ENCODE measurements at regions not wholly inside any gene's neighbourhood (a gene's known extent, or its start where the extent isn't known, plus 50 kb on each side); places are given as distances from the start of the nearest gene placed in this dataset.
"Not testable (repeated sequence)": the region's sequence is repeated elsewhere in the genome, so short reads cannot be mapped to it uniquely, and the experiment has no call there.

DNA sequence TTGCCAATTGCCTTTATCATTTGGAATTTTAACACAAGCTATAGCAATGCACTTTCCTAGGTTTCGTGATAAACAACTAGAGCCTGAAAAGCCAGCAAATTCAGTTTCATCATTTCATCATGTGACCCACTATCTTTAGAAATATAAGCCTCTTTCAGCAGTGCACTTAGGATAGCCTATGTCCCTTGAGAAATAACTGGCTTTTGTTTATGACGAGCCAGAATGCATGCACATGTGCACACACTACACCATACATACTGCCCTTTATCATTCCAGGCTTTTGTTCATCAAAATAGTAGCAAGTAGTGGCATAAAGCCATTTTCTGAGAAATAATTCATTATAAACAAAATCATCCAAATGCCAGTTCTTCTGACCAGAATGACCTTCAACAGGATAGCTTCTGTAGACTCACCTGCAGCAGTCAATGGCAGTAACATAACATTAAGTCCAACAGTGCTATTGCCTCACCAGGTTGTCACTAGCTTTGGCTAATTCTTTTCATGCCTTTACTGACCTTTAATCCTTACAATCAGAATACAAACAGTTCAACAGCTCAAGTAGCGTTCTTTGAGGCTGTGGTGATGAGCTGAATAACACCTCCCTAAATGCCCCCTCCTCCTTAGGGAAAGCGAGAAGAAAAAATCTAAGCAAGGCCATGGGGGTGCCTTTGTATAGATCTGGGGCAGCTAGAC is 132.3 kb upstream of the SMARCA2 start:
- no peak for DNase-seq

DNA sequence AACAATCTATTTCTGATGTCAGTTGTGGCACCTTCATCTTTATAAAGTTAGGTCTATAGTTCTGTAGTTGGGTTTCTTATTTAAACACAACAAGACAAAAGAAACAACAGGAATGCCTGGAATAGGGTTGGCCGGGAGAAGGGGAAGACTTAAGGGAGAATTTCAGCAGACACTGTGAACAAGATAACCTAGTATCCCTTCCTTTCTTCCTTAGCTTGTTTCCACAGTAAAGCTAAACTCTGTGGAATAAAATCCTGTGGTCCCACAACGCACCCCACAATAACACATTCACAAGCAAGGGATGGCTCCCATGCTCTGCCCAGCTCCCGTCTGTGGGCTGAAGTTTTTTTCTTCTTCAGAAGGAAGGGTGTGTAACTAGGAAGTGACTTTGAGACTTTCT is 124.9 kb upstream of the SMARCA2 start:
- no peak for DNase-seq

DNA sequence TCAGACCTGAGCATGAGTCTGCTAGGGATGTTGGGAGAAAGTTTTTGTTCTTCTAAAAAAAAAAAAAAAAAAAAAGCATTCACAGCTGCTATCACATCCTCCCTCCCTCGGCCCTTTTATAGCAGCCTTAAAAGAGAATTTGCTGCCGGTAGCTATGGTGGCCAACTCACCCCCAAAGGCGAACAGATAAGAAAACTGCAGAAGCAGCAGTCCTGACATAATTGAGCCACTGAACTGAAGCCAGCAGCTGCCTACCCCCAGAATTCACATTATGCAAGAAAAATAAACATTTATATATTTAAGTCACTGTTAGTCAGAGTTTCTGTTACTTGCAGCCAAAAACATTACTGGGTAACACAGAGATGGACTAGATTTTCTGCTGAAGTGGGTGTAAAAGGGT is 124.3 kb upstream of the SMARCA2 start:
- no peak for DNase-seq

DNA sequence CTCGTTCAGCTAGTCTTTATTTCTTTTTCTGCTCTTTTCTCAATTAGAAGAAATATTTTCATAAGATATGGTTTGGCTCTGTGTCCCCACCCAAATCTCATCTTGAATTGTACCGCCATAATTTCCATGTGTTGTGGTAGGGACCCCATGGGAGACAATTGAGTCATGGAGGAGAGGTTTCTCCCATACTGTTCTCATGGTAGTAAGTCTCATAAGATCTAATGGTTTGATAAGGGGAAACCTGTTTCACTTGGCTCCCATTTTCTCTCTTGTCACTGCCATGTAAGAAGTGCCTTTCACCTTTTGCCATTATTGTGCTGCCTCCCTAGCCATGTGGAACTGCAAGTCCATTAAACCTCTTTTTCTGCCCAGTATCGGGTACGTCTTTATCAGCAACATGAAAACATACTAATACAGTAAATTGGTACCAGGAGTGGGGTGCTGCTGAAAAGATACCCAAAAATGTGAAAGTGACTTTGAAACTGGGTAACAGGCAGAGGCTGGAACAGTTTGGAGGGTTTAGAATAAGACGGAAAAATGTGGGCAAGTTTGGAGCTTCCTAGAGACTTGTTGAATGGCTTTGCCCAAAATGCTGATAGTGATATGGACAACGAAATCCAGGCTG is 112.0 kb upstream of the SMARCA2 start:
- not testable (repeated sequence) for DNase-seq

DNA sequence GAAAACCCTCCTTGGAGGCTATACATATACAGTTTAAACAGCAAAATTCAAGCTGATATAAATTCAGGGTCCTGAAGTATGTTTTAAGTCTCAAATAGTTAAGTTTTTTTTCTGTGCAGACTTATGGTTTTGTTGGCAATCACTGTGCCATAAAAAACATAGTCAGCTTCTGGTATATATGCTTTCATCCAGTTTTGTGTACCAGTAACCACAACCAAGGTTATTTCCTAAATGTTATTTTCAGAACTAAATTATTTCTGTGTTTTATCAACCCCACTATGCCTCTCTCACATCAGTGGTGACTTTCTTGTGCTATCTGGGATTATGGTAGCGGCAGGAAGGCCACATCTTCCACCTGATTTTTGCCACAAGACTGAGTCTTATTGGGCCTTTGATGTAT is 107.7 kb upstream of the SMARCA2 start:
- no peak for DNase-seq

DNA sequence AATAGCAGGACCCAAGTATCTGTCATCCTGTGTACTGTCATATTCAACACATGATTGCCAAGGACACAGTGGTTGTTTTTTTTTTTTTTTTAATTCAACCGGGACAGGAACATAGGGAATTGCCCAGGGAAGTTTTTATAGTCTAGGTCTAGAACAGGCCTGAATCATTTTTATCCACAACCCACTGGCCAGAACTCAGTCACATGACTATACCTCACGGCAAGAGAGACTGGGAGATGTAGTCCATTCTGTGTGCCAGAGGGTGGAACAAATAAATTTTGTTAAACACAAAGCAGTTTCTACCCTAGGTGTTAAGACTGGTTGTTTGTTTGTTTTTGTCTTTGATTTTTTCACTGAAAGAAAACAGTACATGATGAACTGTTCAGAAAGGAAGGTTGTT is 105.8 kb upstream of the SMARCA2 start:
- no peak for DNase-seq

DNA sequence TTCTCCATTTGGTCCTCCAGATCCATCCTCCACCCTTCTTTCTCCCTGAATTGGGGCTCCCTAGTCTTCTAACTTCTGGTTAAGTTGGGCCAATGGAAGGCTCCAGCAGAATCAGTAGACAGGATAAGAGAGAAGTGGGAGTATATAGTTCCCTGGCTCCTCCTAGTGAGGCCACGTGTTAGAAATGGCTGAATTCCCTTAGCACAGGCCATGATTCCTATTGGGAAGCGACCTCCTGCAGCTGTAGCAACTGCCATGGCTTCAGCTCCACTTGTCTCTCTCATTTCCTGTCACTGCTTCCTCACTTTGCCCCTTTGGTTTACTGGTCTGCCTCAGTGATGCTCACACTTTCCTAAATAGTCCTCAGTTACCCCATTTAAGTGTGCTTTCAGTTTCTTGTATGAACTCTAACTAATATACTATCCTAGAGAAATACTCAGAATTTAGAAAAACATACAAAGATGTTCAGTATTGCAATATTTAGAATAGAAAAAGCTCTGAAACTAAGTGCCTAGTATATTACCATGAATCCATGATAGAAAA is 104.8 kb upstream of the SMARCA2 start:
- DNase-seq: no peak

DNA sequence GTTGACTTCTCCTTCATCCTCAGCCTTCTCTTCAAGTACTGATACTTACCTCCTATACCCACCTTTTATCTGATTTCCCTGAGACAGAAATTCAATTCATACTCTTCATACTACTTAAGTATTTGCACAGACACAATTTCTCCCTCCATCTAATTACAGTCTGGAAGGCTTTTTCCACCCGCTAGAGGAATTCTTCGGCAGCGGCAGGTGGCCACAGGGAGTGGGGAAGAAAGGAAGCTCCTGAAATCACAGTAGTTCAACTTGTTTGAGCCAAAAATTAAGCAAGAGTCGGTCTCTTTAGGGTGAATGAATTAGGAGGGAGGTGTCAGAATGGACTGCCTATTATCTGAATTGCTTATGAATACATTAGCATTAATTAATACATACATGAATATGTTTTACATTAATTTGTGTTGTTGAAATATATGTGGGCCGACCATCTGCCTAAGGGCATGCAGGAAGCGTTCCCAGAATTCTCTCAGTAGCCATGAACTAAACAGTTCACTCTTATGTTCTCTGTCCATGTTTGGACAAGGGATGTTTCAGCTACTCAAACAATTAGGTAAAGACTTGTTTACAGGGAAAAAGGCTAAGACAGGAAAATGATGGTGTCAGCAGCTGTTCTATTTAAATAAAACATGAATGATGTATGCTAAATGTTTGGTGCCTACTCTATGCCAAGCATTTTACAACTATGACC is 101.4 kb upstream of the SMARCA2 start:
- DNase-seq: no peak

DNA sequence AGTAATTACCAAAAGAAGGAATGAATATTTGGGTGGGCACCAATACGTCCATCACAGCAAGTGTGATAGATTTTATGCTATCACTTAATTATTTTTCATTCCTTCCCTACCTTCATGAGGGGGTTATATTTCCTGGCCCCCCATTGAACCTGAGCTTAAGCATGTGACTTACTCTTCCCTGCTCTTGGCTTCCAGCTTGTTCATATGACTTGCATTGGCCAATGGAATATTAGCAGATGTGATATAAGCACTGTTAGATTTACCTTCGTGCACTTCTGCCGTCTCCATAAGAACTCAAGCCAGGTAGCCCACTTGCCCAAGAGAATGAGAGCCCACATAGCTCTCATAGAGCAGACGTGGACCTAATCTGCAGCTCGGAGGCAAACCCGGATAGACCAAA is 99.1 kb upstream of the SMARCA2 start:
- no peak for DNase-seq

DNA sequence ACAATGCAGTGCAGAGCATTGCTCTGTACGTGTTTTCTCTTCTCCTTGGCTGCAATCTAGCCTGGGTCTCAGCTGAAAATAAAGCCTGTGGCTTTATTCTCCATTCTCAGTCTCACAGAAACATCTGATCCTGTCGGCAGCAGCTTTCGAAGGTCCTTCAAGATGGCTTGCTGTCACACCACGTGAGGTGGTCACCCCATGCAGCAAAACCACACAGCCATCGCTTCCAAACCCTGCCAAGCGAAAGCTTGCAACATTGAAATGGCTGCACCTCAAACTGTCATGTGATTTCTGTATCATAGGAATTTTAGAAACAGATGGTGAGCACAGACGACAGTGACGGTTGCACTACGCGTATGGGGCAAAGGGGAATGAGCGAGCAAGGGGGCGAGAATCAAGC is 98.5 kb upstream of the SMARCA2 start:
- no peak for DNase-seq

DNA sequence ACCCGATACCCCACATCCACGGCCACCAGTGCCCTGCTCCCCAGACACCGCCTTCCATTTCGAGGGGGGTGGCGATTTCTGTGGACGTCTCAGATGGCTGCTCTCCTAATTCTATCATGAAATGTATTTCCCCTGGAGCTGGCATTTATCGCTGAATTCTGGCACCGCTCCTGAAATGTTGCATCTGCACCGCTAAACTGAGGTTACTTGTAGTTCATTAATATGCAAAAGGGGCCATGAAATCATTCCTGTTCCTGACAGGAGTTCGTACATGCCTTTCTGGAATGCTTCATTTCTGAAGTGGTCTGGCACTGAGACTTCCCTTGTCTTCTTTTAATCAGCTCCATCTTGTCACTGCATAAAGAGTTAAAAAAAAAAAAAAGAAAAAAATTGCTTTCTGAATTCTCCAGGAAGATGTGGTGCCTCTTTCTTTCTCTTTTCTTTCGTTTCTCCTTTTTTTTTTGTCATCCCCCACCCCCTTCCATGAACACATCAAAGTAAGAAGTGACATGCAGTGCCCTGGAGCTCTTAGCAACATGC is 97.7 kb upstream of the SMARCA2 start:
- DNase-seq: no peak

DNA sequence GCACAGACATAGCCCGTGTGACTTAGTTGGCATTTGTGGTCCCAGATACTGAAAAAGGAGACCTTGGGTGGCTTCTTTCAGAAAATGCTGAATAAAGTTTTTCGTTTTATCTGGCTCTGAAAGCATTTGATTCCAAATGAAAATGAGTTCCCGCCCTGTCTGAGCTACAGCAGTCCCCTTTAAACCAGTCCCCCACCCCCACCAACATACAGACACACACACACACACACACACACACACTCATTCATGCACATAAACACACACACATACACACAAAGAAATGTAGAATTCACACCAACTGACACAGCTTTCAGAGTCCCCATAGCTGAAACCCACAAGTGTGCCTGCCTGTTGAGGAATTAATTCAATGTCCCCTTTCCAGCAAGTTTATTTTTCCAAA is 97.0 kb upstream of the SMARCA2 start:
- no peak for DNase-seq

DNA sequence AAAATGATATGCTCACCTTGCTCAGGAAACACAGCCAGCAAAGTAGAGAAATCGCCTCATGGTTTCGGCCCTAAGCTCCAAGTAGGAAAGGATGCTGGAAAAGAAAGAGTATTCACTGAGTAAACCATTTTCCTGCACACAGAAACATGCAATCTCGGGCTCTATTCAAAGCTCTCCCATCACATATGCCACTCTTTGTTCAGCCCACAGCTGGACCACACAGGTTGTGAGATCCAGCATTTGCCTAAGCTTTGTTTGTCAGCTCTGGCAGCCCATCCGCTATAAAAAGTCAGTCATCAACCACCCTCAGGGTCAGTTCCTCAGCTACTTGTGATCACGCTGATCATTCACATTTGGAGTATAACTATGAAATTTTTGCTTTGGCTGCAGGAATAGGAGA is 96.5 kb upstream of the SMARCA2 start:
- no peak for DNase-seq

DNA sequence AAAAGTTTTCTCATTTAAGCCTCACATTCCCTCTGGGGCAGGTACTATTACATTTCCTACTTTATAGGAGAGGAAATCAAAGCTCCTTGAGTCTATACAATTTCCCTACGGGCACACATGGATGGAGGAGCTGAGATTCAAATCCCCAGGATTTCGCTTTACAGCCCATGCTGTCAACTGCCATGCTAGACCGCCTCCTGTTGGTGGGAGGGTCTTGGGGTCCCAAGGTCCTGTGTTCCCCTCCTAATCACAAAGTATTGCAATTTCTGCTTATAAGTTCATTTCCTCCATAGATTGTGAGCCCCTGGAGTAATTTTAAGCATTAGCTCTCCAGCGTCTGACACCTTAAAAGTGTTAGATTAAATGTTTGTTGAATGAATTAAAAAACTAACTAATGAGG is 95.9 kb upstream of the SMARCA2 start:
- DNase-seq: no peak

DNA sequence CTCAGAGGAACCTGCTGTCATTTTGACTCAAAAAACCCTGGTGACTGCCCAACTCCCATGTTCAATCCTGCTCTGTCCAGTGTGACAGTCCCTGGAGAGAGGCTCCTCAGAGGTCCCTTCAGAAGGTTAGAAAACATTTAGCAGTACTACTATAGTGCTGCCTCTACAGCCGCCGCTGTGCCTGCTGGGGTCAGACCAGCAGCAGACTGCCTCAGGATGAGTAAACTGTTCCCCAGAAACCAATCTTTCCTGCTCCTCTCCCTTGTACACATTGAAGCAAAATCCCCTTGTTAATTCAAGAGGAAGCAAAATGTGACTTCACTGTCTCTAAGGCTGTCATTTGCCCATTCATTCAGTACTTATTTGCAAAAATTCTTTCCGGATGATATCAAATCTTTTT is 94.8 kb upstream of the SMARCA2 start:
- DNase-seq: no peak

DNA sequence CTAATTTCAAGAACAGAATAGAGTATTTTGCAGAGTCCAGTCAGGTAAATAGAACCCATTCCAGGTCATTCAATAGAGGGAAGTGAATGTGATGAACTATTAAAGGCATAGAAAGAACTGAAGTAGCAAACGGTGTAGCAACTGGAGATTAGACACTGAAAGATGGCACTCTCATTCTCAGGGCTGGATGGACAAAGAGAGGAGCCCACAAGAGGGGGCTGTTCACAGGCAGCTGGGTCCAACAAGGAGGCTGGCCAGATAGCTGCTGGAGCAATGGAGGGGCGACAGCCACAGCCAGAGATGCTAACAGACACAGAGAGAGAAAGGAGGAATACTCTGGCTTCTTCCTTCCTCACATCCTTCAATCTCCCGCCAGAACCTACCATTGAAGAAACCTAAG is 93.1 kb upstream of the SMARCA2 start:
- DNase-seq: no peak

DNA sequence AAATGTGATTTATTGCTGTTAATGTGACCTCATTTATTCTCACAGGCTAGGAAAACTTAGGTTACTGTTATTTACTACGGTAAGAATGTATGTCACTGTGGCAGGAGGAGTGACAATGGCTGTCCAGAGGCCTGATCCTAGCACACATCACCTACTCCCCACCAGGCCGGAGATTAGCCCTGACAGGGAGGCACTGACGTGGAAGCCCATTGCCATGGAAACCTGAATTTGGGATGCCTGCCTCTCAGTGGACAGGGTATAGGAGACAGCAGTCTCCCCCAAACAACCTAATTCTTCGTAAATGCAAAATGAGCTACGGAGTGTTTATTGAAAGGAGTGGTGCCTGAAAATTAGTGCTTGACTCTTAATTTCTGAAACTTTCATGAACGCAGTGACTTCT is 87.6 kb upstream of the SMARCA2 start:
- no peak for DNase-seq

DNA sequence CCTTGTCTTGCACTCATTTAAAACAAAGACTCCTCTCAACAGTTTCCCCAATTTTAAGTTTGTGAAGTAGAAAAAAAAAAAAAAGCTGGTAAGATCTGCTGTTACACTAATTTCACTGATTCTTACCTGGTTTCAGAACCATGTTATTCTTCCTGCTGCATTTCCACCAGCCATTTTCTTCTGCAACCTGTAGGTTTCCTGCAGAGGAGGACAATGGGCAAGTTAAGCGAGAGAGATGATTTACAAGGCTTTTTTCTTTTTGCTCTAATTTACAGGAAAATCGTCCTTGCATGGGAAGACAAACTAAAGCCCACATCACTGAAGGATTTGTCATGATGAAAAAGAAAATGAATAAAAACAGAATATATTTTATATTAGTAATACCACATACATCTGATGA is 86.0 kb upstream of the SMARCA2 start:
- DNase-seq: no peak

DNA sequence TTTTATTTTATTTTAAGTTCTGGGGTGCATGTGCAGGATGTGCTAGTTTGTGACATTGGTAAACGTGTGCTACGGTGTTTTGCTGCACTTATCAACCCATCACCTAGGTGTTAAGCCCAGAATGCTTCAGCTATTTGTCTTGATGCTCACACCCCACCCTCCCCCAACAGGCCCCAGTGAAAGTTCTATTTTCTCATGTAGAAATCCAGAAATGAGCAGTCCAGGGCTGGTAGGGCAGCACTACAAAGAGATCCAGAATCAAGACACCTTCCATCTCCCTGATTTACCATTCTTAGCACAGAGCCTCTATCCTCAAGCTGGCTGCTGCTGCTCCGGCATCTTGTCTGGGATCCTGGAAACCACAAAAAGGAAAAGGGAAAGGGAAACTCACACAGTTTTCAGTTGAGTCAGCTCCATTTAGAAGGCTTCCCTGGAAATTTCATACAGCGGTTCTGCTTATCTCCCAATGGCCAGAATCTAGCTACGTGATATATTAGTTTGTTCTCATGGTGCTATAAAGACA is 85.4 kb upstream of the SMARCA2 start:
- no peak for DNase-seq

DNA sequence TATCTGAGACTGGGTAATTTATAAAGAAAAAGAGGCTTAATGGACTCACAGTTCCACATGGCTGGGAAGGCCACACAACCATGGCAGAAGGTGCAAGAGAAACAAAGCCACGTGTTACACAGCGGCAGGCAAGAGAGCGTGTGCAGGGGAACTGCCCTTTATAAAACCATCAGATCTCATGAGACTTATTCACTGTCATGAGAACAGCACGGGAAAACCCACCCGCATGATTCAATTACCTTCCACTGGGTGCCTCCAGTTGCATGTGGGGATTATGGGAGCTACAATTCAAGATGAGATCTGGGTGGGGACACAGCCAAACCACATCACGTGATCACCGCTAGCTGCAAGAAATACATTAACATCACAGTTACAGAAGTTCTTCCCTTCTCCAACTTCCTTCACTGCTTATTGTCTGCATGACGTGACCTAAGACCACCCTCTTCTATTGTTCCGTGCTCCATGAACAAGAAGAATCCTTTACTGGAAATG is 84.9 kb upstream of the SMARCA2 start:
- not testable (repeated sequence) for DNase-seq

DNA sequence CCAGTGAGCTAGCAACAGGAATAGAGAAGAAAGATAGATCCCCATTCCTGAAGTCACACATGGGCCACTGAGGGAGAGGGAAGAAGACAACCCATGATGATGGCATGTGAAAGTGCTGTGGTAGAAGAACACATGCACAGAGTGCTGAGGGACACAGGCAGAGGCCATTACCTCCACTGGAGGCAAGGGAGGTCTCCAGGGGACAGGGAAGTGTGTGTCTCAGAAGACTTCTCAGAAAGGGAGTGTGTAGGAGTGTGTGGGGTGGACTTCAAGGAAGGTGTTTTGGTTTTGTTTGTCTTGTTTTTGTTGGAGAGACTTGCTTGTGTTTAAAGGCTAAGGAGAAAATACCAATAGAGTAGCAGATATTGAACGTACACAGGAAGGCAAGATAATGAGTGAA is 77.0 kb upstream of the SMARCA2 start:
- DNase-seq: no peak

DNA sequence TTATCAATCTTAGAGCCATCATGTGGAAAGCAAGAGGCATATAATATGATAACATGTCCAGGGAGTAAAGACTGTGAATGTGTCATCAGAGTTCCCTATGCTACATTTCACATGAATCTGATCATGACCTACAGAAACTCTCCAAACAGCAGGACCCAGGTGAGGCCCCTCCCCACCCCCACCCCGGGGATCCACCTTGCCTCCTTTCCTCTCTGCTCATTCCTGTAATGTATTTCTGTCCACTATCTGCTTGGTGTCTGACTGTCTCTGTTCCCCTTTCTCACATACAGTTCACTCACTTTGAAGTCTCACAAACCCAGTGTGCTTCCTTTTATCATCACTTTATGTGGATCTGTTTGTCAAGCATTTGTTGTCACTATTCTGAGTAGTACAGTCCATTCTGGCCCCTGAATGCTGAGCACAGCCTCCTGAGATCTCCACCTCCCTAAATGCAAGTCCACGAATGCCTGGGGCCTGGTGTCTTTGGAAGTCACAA is 76.4 kb upstream of the SMARCA2 start:
- DNase-seq: no peak

DNA sequence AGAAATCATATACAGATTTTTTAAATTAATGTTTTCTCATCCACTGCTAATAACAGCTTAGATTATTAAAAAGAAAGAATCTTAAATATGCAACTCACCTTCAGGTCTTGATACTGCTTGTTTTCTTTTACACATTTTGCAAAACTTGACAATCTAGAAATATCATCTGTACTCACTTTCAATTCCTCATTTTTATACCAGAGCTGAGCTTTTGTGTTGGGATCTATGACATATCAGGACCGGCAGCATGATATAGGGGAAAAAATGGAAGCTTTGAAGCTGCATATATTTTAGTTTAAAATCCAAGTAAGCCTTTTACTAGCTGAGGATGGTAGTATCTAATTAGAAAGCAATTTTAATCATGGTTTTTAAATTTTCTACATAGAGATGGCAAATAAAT is 75.7 kb upstream of the SMARCA2 start:
- no peak for DNase-seq

Measured in NCI-H1105 treated with DMSO at 0.1 percent for 48 hours (cell line).